ENCODE measurements at regions not wholly inside any gene's neighbourhood (a gene's known extent, or its start where the extent isn't known, plus 50 kb on each side); places are given as distances from the start of the nearest gene placed in this dataset.
"Not testable (repeated sequence)": the region's sequence is repeated elsewhere in the genome, so short reads cannot be mapped to it uniquely, and the experiment has no call there.

- ATAC-seq (ENCODE audit: low read depth): no peak
- Mint-ChIP-seq H3K4me1 (peaks cover under 1% of the 10 kb centered on the region), H3K36me3 (no peaks in the 10 kb centered on the region), H3K4me3 (no peak overlapping the region), H3K27ac (no peak overlapping the region), H3K9me3 (no peaks in the 10 kb centered on the region), H3K27me3 (peaks cover 3% of the 10 kb centered on the region)
- DNase-seq (ENCODE audit: low spot score in 2 of 2): no peak
Measured at GRCh38 chr6:146919017-146919416, 285.2 kb upstream of the STXBP5 start.

- Mint-ChIP-seq H3K36me3 (no peaks in the 10 kb centered on the region), H3K9me3 (no peaks in the 10 kb centered on the region)
Measured at GRCh38 chr6:146923205-146923833, 280.9 kb upstream of the STXBP5 start.

GRCh38 chr6:146925846-146926245 is 278.4 kb upstream of the STXBP5 start:
- no peak for ATAC-seq (ENCODE audit: low read depth)

More at GRCh38 chr6:146923205-146923833, 280.9 kb upstream of the STXBP5 start:
- ATAC-seq (ENCODE audit: low read depth): no peak
- no peaks in the 10 kb centered on the region for H3K4me1 Mint-ChIP-seq
- H3K27ac Mint-ChIP-seq: no peak overlapping the region
- H3K4me3 Mint-ChIP-seq: no peak overlapping the region
- no peak for DNase-seq (ENCODE audit: low spot score in 2 of 2)
- H3K27me3 Mint-ChIP-seq: peaks cover 2% of the 10 kb centered on the region

GRCh38 chr6:146928503-146928902 is 275.7 kb upstream of the STXBP5 start:
- Mint-ChIP-seq H3K4me3 (no peak overlapping the region), H3K4me1 (no peaks in the 10 kb centered on the region), H3K9me3 (peaks cover 1% of the 10 kb centered on the region), H3K27ac (no peak overlapping the region), H3K27me3 (peaks cover 3% of the 10 kb centered on the region), H3K36me3 (no peaks in the 10 kb centered on the region)
- no peak for DNase-seq (ENCODE audit: low spot score in 2 of 2)
- ATAC-seq (ENCODE audit: low read depth): no peak

More at GRCh38 chr6:146925846-146926245, 278.4 kb upstream of the STXBP5 start:
- Mint-ChIP-seq H3K4me1 (no peaks in the 10 kb centered on the region), H3K9me3 (no peaks in the 10 kb centered on the region), H3K4me3 (no peak overlapping the region), H3K27me3 (no peaks in the 10 kb centered on the region), H3K27ac (no peak overlapping the region), H3K36me3 (no peaks in the 10 kb centered on the region)
- no peak for DNase-seq (ENCODE audit: low spot score in 2 of 2)

- no peak for ATAC-seq (ENCODE audit: low read depth)
- H3K9me3 Mint-ChIP-seq: peaks cover 1% of the 10 kb centered on the region
Measured at GRCh38 chr6:146931214-146931613, 273.0 kb upstream of the STXBP5 start.

GRCh38 chr6:146937316-146937715 is 266.9 kb upstream of the STXBP5 start:
- Mint-ChIP-seq H3K4me1 (peaks cover 2% of the 10 kb centered on the region), H3K4me3 (no peak overlapping the region), H3K9me3 (peaks cover 6% of the 10 kb centered on the region), H3K27me3 (peaks cover 5% of the 10 kb centered on the region), H3K36me3 (no peaks in the 10 kb centered on the region), H3K27ac (no peak overlapping the region)
- ATAC-seq (ENCODE audit: low read depth) (no peak), DNase-seq (ENCODE audit: low spot score in 2 of 2) (no peak)

More at GRCh38 chr6:146931214-146931613, 273.0 kb upstream of the STXBP5 start:
- Mint-ChIP-seq H3K27ac (no peak overlapping the region), H3K4me1 (no peaks in the 10 kb centered on the region), H3K4me3 (no peak overlapping the region), H3K27me3 (peaks cover 3% of the 10 kb centered on the region), H3K36me3 (no peaks in the 10 kb centered on the region)
- no peak for DNase-seq (ENCODE audit: low spot score in 2 of 2)

- no peak for DNase-seq (ENCODE audit: low spot score in 2 of 2)
- Mint-ChIP-seq H3K27me3 (peaks cover 2% of the 10 kb centered on the region), H3K36me3 (no peaks in the 10 kb centered on the region), H3K27ac (no peak overlapping the region), H3K4me3 (no peak overlapping the region), H3K4me1 (peaks cover 2% of the 10 kb centered on the region), H3K9me3 (peaks cover 5% of the 10 kb centered on the region)
- ATAC-seq (ENCODE audit: low read depth): no peak
Measured at GRCh38 chr6:146938266-146938665, 266.0 kb upstream of the STXBP5 start.

- H3K27ac Mint-ChIP-seq; ATAC-seq (ENCODE audit: low read depth): not testable (repeated sequence)
Measured at GRCh38 chr6:146939456-146939855, 264.8 kb upstream of the STXBP5 start.

GRCh38 chr6:146943664-146944063 is 260.6 kb upstream of the STXBP5 start:
- peaks cover 5% of the 10 kb centered on the region for H3K9me3 Mint-ChIP-seq
- DNase-seq (ENCODE audit: low spot score in 2 of 2) (no peak), ATAC-seq (ENCODE audit: low read depth) (no peak)
- peaks cover 2% of the 10 kb centered on the region for H3K4me1 Mint-ChIP-seq
- H3K27me3 Mint-ChIP-seq: peaks cover 5% of the 10 kb centered on the region
- H3K27ac Mint-ChIP-seq: no peak overlapping the region
- no peak overlapping the region for H3K4me3 Mint-ChIP-seq
- H3K36me3 Mint-ChIP-seq: no peaks in the 10 kb centered on the region

More at GRCh38 chr6:146939456-146939855, 264.8 kb upstream of the STXBP5 start:
- not testable (repeated sequence) for H3K27me3 Mint-ChIP-seq; H3K4me1 Mint-ChIP-seq; H3K9me3 Mint-ChIP-seq; H3K36me3 Mint-ChIP-seq; H3K4me3 Mint-ChIP-seq; DNase-seq (ENCODE audit: low spot score in 2 of 2)

GRCh38 chr6:146944077-146944476 is 260.1 kb upstream of the STXBP5 start:
- Mint-ChIP-seq H3K9me3 (peaks cover 5% of the 10 kb centered on the region), H3K4me1 (peaks cover 2% of the 10 kb centered on the region), H3K27me3 (peaks cover 5% of the 10 kb centered on the region), H3K27ac (no peak overlapping the region), H3K4me3 (no peak overlapping the region), H3K36me3 (no peaks in the 10 kb centered on the region)
- no peak for ATAC-seq (ENCODE audit: low read depth)
- no peak for DNase-seq (ENCODE audit: low spot score in 2 of 2)

GRCh38 chr6:146944809-146945208 is 259.4 kb upstream of the STXBP5 start:
- peaks cover 5% of the 10 kb centered on the region for H3K9me3 Mint-ChIP-seq
- no peaks in the 10 kb centered on the region for H3K36me3 Mint-ChIP-seq
- H3K27me3 Mint-ChIP-seq: peaks cover 5% of the 10 kb centered on the region
- no peak overlapping the region for H3K4me3 Mint-ChIP-seq
- H3K4me1 Mint-ChIP-seq: no peaks in the 10 kb centered on the region
- DNase-seq (ENCODE audit: low spot score in 2 of 2) (no peak), ATAC-seq (ENCODE audit: low read depth) (no peak)
- H3K27ac Mint-ChIP-seq: no peak overlapping the region

- Mint-ChIP-seq H3K27ac (no peak overlapping the region), H3K4me1 (peaks cover 3% of the 10 kb centered on the region), H3K27me3 (peaks cover 8% of the 10 kb centered on the region), H3K36me3 (no peaks in the 10 kb centered on the region), H3K9me3 (peaks cover 5% of the 10 kb centered on the region), H3K4me3 (no peak overlapping the region)
- ATAC-seq (ENCODE audit: low read depth) (no peak), DNase-seq (ENCODE audit: low spot score in 2 of 2) (no peak)
Measured at GRCh38 chr6:146946559-146946958, 257.7 kb upstream of the STXBP5 start.

GRCh38 chr6:146948790-146949342 is 255.4 kb upstream of the STXBP5 start:
- H3K27me3 Mint-ChIP-seq: peaks cover 6% of the 10 kb centered on the region
- no peaks in the 10 kb centered on the region for H3K36me3 Mint-ChIP-seq
- ATAC-seq (ENCODE audit: low read depth) (no peak), DNase-seq (ENCODE audit: low spot score in 2 of 2) (no peak)
- H3K4me1 Mint-ChIP-seq: peaks cover 3% of the 10 kb centered on the region
- H3K27ac Mint-ChIP-seq: no peak overlapping the region
- no peak overlapping the region for H3K4me3 Mint-ChIP-seq
- no peaks in the 10 kb centered on the region for H3K9me3 Mint-ChIP-seq

GRCh38 chr6:146949425-146949824 is 254.8 kb upstream of the STXBP5 start:
- ATAC-seq (ENCODE audit: low read depth) (no peak), DNase-seq (ENCODE audit: low spot score in 2 of 2) (no peak)
- Mint-ChIP-seq H3K27ac (no peak overlapping the region), H3K4me3 (no peak overlapping the region), H3K4me1 (peaks cover 3% of the 10 kb centered on the region), H3K27me3 (peaks cover 6% of the 10 kb centered on the region), H3K9me3 (no peaks in the 10 kb centered on the region), H3K36me3 (no peaks in the 10 kb centered on the region)

- Mint-ChIP-seq H3K27ac (no peak overlapping the region), H3K36me3 (no peaks in the 10 kb centered on the region), H3K4me3 (no peak overlapping the region), H3K9me3 (no peaks in the 10 kb centered on the region), H3K27me3 (peaks cover 6% of the 10 kb centered on the region), H3K4me1 (peaks cover 3% of the 10 kb centered on the region)
- DNase-seq (ENCODE audit: low spot score in 2 of 2): no peak
- ATAC-seq (ENCODE audit: low read depth): no peak
Measured at GRCh38 chr6:146950351-146950835, 253.8 kb upstream of the STXBP5 start.

Data from memory B cell (primary cell).